ENCODE measurements at regions not wholly inside any gene's neighbourhood (a gene's known extent, or its start where the extent isn't known, plus 50 kb on each side); places are given as distances from the start of the nearest gene placed in this dataset. TPM values are rescaled to one million over a fixed set of nuclear protein-coding genes. Genes with fewer than 3 reads are reported as not detected.

Small RNA genes lying in the stretch of these regions (microRNA-seq; reads per million reads assigned to microRNA genes)
- gene MIR4770 (ENCODE audit: unreplicated experiment), result not detected
